SK-N-SH (cell line): ENCODE measurements at regions not wholly inside any gene's neighbourhood (a gene's known extent, or its start where the extent isn't known, plus 50 kb on each side); places are given as distances from the start of the nearest gene placed in this dataset.

Experiments
- CTCF ChIA-PET: fragments of 300-600, 350-600 bp; formaldehyde crosslinking; extraction: SDS; loops from one replicate; lab custom pipeline; 2021; lab: Yijun Ruan, JAX
- POLR2A ChIA-PET: fragments of 350-600 bp; sonication (Branson Sonifier 250); formaldehyde crosslinking; extraction: SDS; loops from one replicate; lab custom pipeline; 2020; ENCODE audit warnings: antibody characterized with exemption, inconsistent platforms; lab: Yijun Ruan, JAX
- DNase-seq: peaks from one replicate; pipeline ENCODE4 v3.0.0; 2012
- H2AFZ ChIP-seq: fragments of 200-600 bp; sonication (generic); 2 replicates; pipeline ENCODE4 v1.8.1; 2016; ENCODE audit warnings: antibody characterized with exemption, mild to moderate bottlenecking, low read depth
- H3F3A ChIP-seq: fragments of 200-600 bp; sonication (generic); replicated peaks from 2 replicates; pipeline ENCODE3; 2016; ENCODE audit warnings: antibody characterized with exemption, mild to moderate bottlenecking; ENCODE audit not compliant: insufficient read depth
- H3K27ac ChIP-seq, 2 experiments: fragments of 200-500 bp in 1 of 2; fragments of 200-600 bp in 1 of 2; sonication (Bioruptor generic) in 1 of 2; sonication (generic), shearing (Covaris generic) in 1 of 2; 2 replicates each; pipeline versions ENCODE4 v1.5.1 to v1.6.1; 2014 to 2016; ENCODE audit warnings: low read depth in 2 of 2, inconsistent platforms in 1 of 2, low read length in 1 of 2, mild to moderate bottlenecking in 1 of 2, mixed read lengths in 1 of 2
- H3K27me3 ChIP-seq: fragments of 200-600 bp; sonication (generic), shearing (Covaris generic); 2 replicates; pipeline ENCODE4 v1.6.1; 2016; ENCODE audit warnings: mixed run types; ENCODE audit not compliant: insufficient read depth
- H3K36me3 ChIP-seq, 2 experiments: fragments of 200-500 bp in 1 of 2; fragments of 200-600 bp in 1 of 2; sonication (Bioruptor generic) in 1 of 2; sonication (generic) in 1 of 2; replicated peaks in 1 of 2; 2 replicates each; pipeline versions ENCODE3 to v1.5.1; 2014 to 2016; ENCODE audit warnings: low read length in 1 of 2, mild to moderate bottlenecking in 1 of 2; ENCODE audit not compliant: insufficient read depth in 2 of 2, control insufficient read depth in 1 of 2
- H3K4me1 ChIP-seq, 2 experiments: fragments of 200-500 bp in 1 of 2; fragments of 200-600 bp in 1 of 2; sonication (Bioruptor generic) in 1 of 2; sonication (generic), shearing (Covaris generic) in 1 of 2; 2 replicates each; pipeline versions ENCODE4 v1.5.1 to v1.6.1; 2014 to 2016; ENCODE audit warnings: low read depth in 1 of 2, low read length in 1 of 2, mixed run types in 1 of 2; ENCODE audit not compliant: insufficient read depth in 2 of 2, control insufficient read depth in 1 of 2
- H3K4me2 ChIP-seq: fragments of 200-600 bp; sonication (generic), shearing (Covaris generic); 2 replicates; pipeline ENCODE4 v1.6.1; 2017; ENCODE audit warnings: mixed run types
- H3K4me3 ChIP-seq, 2 experiments: fragments of 200-500 bp in 1 of 2; fragments of 200-600 bp in 1 of 2; sonication (Bioruptor generic) in 1 of 2; sonication (generic), shearing (Covaris generic) in 1 of 2; 2 replicates each; pipeline versions ENCODE4 v1.5.1 to v1.8.1; 2014 to 2016; ENCODE audit warnings: low read depth in 2 of 2, inconsistent platforms in 1 of 2, low read length in 1 of 2, mild to moderate bottlenecking in 1 of 2, mixed read lengths in 1 of 2, moderate library complexity in 1 of 2
- H3K79me2 ChIP-seq: fragments of 200-600 bp; sonication (generic); 2 replicates; pipeline ENCODE4 v1.8.1; 2017; ENCODE audit warnings: mild to moderate bottlenecking; ENCODE audit not compliant: insufficient read depth
- H3K9ac ChIP-seq: fragments of 200-600 bp; sonication (generic); 2 replicates; pipeline ENCODE4 v1.6.1; 2017; ENCODE audit warnings: mixed run types
- H3K9me2 ChIP-seq: fragments of 200-600 bp; sonication (generic); 2 replicates; pipeline ENCODE4 v1.6.1; 2017; ENCODE audit warnings: mixed run types
- H3K9me3 ChIP-seq: fragments of 200-600 bp; sonication (generic); 2 replicates; pipeline ENCODE4 v1.6.1; 2017; ENCODE audit warnings: mixed run types, mild to moderate bottlenecking, moderate library complexity
- H4K20me1 ChIP-seq: fragments of 200-600 bp; sonication (generic); 2 replicates; pipeline ENCODE4 v1.6.1; 2017; ENCODE audit warnings: mild to moderate bottlenecking, mixed run types; ENCODE audit not compliant: insufficient read depth
- CTCF ChIP-seq: fragments of 200-600 bp; sonication (generic); IDR thresholded peaks from 2 replicates; pipeline ENCODE4 v1.6.1; 2017; ENCODE audit warnings: antibody characterized with exemption, mild to moderate bottlenecking, moderate library complexity
- ELF1 ChIP-seq: IDR thresholded peaks from 2 replicates; pipeline ENCODE4 v1.4.0; 2012
- EZH2phosphoT487 ChIP-seq: fragments of 200-600 bp; sonication (generic); IDR thresholded peaks from 2 replicates; pipeline ENCODE4 v1.6.1; 2017; ENCODE audit warnings: low read depth, mixed run types, mild to moderate bottlenecking, antibody characterized with exemption, moderate library complexity, borderline replicate concordance
- FOSL2 ChIP-seq: IDR thresholded peaks from 2 replicates; pipeline ENCODE4 v1.4.0; 2012; ENCODE audit warnings: low read depth, mild to moderate bottlenecking, moderate library complexity, borderline replicate concordance
- FOXM1 ChIP-seq: IDR thresholded peaks from 2 replicates; pipeline ENCODE4 v1.4.0; 2012; ENCODE audit warnings: low read depth, mild to moderate bottlenecking
- GABPA ChIP-seq: IDR thresholded peaks from 2 replicates; pipeline ENCODE4 v1.4.0; 2012; ENCODE audit warnings: low read depth, mild to moderate bottlenecking
- MXI1 ChIP-seq: IDR thresholded peaks from 2 replicates; pipeline ENCODE4 v1.6.1; 2012; ENCODE audit warnings: mild to moderate bottlenecking, low read depth, low read length, improper control_type of control experiment
- NFIC ChIP-seq: IDR thresholded peaks from 2 replicates; pipeline ENCODE4 v1.4.0; 2012; ENCODE audit warnings: borderline replicate concordance
- NRF1 ChIP-seq: IDR thresholded peaks from 2 replicates; pipeline ENCODE4 v1.6.1; 2012; ENCODE audit warnings: low read depth, mild to moderate bottlenecking, low read length
- POLR2AphosphoS5 ChIP-seq: IDR thresholded peaks from 2 replicates; pipeline ENCODE4 v1.6.1; 2012; ENCODE audit warnings: low read depth, low read length
- RAD21 ChIP-seq: IDR thresholded peaks from 2 replicates; pipeline ENCODE4 v1.6.1; 2012; ENCODE audit warnings: mild to moderate bottlenecking, low read length
- RFX5 ChIP-seq: IDR thresholded peaks from 2 replicates; pipeline ENCODE4 v1.6.1; 2012; ENCODE audit warnings: mild to moderate bottlenecking, improper control_type of control experiment, low read length
- RXRA ChIP-seq: IDR thresholded peaks from 2 replicates; pipeline ENCODE4 v1.4.0; 2012; ENCODE audit warnings: low read depth, mild to moderate bottlenecking, borderline replicate concordance
- SIN3A ChIP-seq: IDR thresholded peaks from 2 replicates; pipeline ENCODE4 v1.6.1; 2012; ENCODE audit warnings: low read depth, mild to moderate bottlenecking, low read length, moderate library complexity, borderline replicate concordance
- SMC3 ChIP-seq: IDR thresholded peaks from 2 replicates; pipeline ENCODE4 v1.6.1; 2012; ENCODE audit warnings: low read depth, low read length, improper control_type of control experiment
- TAF1 ChIP-seq: IDR thresholded peaks from 2 replicates; pipeline ENCODE4 v1.6.1; 2012; ENCODE audit warnings: low read depth, mild to moderate bottlenecking, low read length, moderate library complexity, borderline replicate concordance
- TCF12 ChIP-seq: IDR thresholded peaks from 2 replicates; pipeline ENCODE4 v1.4.0; 2012
- USF1 ChIP-seq: IDR thresholded peaks from 2 replicates; pipeline ENCODE4 v1.4.0; 2012; ENCODE audit warnings: low read depth, borderline replicate concordance
- YY1 ChIP-seq: IDR thresholded peaks from 2 replicates; pipeline ENCODE4 v1.4.0; 2012; ENCODE audit warnings: low read depth, mild to moderate bottlenecking
- WGBS: methylation state at CpG from one replicate; pipeline ENCODE4 v1.1.6; 2017; ENCODE audit warnings: low lambda C conversion rate; 5-methylcytosine and 5-hydroxymethylcytosine counted together
- TF ChIP-seq, protein P1 (sequence below): fragments of 150-350 bp; IDR thresholded peaks from 2 replicates; pipeline ENCODE4 v1.6.1; 2017; ENCODE audit warnings: antibody characterized with exemption, low read length, low read depth, borderline replicate concordance
- TF ChIP-seq, protein P2 (sequence below): fragments of 150-350 bp; IDR thresholded peaks from 2 replicates; pipeline ENCODE4 v1.6.1; 2016; ENCODE audit warnings: mild to moderate bottlenecking, low read depth, low read length
- TF ChIP-seq, protein P3 (sequence below): IDR thresholded peaks from 2 replicates; pipeline ENCODE4 v1.4.0; 2012; ENCODE audit warnings: low read depth

DNA sequence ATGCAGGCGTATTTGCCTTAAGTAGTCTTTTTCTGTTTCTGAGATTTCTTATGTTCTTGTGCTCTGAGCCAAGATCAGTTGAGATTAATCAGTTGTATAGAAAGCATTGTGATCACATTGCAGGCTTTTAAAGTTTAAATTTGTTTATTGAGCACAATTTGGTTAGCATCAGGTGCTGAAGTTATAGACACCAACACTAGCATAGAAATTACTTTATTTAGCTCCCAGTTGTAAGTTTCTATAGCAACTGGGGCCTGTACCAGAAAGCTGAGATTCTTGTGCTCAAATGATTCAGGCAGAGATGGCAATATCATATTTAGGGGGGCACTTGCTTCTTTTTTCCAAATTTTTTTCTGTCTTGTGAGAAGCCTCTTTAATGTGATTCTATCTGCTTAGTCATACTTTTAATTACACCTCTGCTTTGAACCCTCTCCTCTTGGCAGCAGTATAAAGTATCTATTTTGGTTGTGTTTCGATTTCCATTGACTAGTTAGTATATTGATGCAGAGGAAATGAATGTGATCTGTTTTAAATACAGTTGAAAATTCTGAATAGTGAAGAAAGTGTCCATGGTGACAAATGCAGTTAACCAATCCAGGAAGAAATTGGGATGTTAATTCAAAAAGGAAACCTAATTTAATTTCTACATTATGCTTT lies 241.7 kb upstream of the GBE1 start:
- no peak overlapping the region for H3K4me3 ChIP-seq
- no peaks in the 10 kb centered on the region for H3K9me2 ChIP-seq
- no peak for TF ChIP-seq FOXM1
- no peak for TF ChIP-seq SIN3A
- no peak for TF ChIP-seq POLR2AphosphoS5
- TF ChIP-seq NRF1, result no peak
- TF ChIP-seq, protein P1, sequence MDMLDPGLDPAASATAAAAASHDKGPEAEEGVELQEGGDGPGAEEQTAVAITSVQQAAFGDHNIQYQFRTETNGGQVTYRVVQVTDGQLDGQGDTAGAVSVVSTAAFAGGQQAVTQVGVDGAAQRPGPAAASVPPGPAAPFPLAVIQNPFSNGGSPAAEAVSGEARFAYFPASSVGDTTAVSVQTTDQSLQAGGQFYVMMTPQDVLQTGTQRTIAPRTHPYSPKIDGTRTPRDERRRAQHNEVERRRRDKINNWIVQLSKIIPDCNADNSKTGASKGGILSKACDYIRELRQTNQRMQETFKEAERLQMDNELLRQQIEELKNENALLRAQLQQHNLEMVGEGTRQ, result no peak
- TF ChIP-seq TAF1, result no peak
- TF ChIP-seq USF1, result no peak
- no peak for TF ChIP-seq YY1
- TF ChIP-seq ELF1, result no peak
- 51% methylated on average over 2 of the region's 2 CpGs for WGBS
- DNase-seq, result no peak
- ChIA-PET CTCF (no interaction called here), POLR2A (no interaction called here)
- no peaks in the 10 kb centered on the region for H3K9me3 ChIP-seq
- H4K20me1 ChIP-seq, result no peaks in the 10 kb centered on the region
- H3F3A ChIP-seq, result no peaks in the 10 kb centered on the region
- H3K36me3 ChIP-seq, result no peaks in the 10 kb centered on the region
- H2AFZ ChIP-seq, result no peak overlapping the region
- H3K27ac ChIP-seq, result no peak overlapping the region
- no peak overlapping the region for H3K9ac ChIP-seq
- no peak overlapping the region for H3K4me2 ChIP-seq
- H3K27me3 ChIP-seq, result no peaks in the 10 kb centered on the region
- H3K79me2 ChIP-seq, result no peaks in the 10 kb centered on the region
- peaks cover 0 to 9% of the 10 kb centered on the region in 2 experiments; a peak in 2 of 4 replicates for H3K4me1 ChIP-seq

GRCh38 chr3:82002491-82002890 lies 241.0 kb upstream of the GBE1 start:
- H3K4me1 ChIP-seq, result peaks cover 0 to 11% of the 10 kb centered on the region in 2 experiments; a peak in 2 of 4 replicates
- TF ChIP-seq RFX5 (no peak), GABPA (no peak), USF1 (no peak), NRF1 (no peak), ELF1 (no peak), YY1 (no peak), CTCF (no peak), RXRA (no peak), TCF12 (no peak), EZH2phosphoT487 (no peak), SIN3A (no peak), NFIC (no peak), MXI1 (no peak), SMC3 (no peak), RAD21 (no peak), FOSL2 (no peak)
- TF ChIP-seq, protein P2, sequence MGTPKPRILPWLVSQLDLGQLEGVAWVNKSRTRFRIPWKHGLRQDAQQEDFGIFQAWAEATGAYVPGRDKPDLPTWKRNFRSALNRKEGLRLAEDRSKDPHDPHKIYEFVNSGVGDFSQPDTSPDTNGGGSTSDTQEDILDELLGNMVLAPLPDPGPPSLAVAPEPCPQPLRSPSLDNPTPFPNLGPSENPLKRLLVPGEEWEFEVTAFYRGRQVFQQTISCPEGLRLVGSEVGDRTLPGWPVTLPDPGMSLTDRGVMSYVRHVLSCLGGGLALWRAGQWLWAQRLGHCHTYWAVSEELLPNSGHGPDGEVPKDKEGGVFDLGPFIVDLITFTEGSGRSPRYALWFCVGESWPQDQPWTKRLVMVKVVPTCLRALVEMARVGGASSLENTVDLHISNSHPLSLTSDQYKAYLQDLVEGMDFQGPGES, result no peak
- TF ChIP-seq, protein P3, sequence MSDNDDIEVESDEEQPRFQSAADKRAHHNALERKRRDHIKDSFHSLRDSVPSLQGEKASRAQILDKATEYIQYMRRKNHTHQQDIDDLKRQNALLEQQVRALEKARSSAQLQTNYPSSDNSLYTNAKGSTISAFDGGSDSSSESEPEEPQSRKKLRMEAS, result no peak
- H3K27me3 ChIP-seq, result no peaks in the 10 kb centered on the region
- WGBS, result 31% methylated on average over 2 of the region's 2 CpGs
- no peak overlapping the region for H3K9ac ChIP-seq
- H3F3A ChIP-seq, result no peaks in the 10 kb centered on the region
- H3K79me2 ChIP-seq, result no peaks in the 10 kb centered on the region
- H3K9me3 ChIP-seq, result no peaks in the 10 kb centered on the region
- H3K36me3 ChIP-seq, result no peaks in the 10 kb centered on the region
- no peaks in the 10 kb centered on the region for H4K20me1 ChIP-seq
- no peaks in the 10 kb centered on the region for H3K9me2 ChIP-seq
- no peak overlapping the region for H3K4me2 ChIP-seq
- H2AFZ ChIP-seq, result no peak overlapping the region
- H3K4me3 ChIP-seq, result no peak overlapping the region
- no peak overlapping the region for H3K27ac ChIP-seq
- ChIA-PET CTCF (interaction anchor here (1.7 kb wide), 1 partner anchor 11 kb away, joined by 4 read pairs; no protein-coding TSS in a partner anchor), POLR2A (no interaction called here)
- no peak for DNase-seq
